Calu3 (cell line): ENCODE measurements at regions not wholly inside any gene's neighbourhood (a gene's known extent, or its start where the extent isn't known, plus 50 kb on each side); places are given as distances from the start of the nearest gene placed in this dataset.

Experiments
- BruUV-seq: library from RNA; stranded (reverse); fragments of 400-500 nt; replicated peaks from 2 replicates; lab custom pipeline; 2021; lab: Mats Ljungman, UMichigan
- CTCF ChIA-PET: fragments of 300-600 bp; sonication (Branson Sonifier 250); formaldehyde crosslinking; loops from one replicate; lab custom pipeline; 2022; ENCODE audit warnings: antibody characterized with exemption; lab: Charles Lee
- DNase-seq: peaks from one replicate; pipeline ENCODE4 v3.0.0; 2022
- H3K27ac Mint-ChIP-seq: one replicate; pipeline ENCODE4 v1.8.0; 2022; ENCODE audit warnings: mixed read lengths; ENCODE audit not compliant: unreplicated experiment
- H3K27me3 Mint-ChIP-seq: one replicate; pipeline ENCODE4 v1.8.0; 2022; ENCODE audit warnings: mixed read lengths; ENCODE audit not compliant: unreplicated experiment
- H3K36me3 Mint-ChIP-seq: one replicate; pipeline ENCODE4 v1.8.0; 2022; ENCODE audit warnings: mild to moderate bottlenecking, moderate library complexity, mixed read lengths; ENCODE audit not compliant: insufficient read depth, unreplicated experiment
- H3K4me1 Mint-ChIP-seq: one replicate; pipeline ENCODE4 v1.8.0; 2022; ENCODE audit warnings: mild to moderate bottlenecking, low read depth, mixed read lengths; ENCODE audit not compliant: unreplicated experiment
- H3K4me3 Mint-ChIP-seq: one replicate; pipeline ENCODE4 v1.8.0; 2022; ENCODE audit warnings: mild to moderate bottlenecking, low read depth, moderate library complexity, mixed read lengths; ENCODE audit not compliant: unreplicated experiment
- H3K9me3 Mint-ChIP-seq: one replicate; pipeline ENCODE4 v1.8.0; 2022; ENCODE audit warnings: low read depth, mixed read lengths; ENCODE audit not compliant: unreplicated experiment
- intact Hi-C: fragments of 100-400 bp; cut with micrococcal nuclease; formaldehyde crosslinking; loops from one replicate; pipeline ENCODE4 v1.10.0; 2022; ENCODE audit not compliant: unreplicated experiment
- TF ChIP-seq, protein P1 (sequence below): fragments of 200-600 bp; IDR thresholded peaks from one replicate; pipeline ENCODE4 v1.8.0; 2022; ENCODE audit warnings: antibody characterized with exemption; ENCODE audit not compliant: unreplicated experiment

DNA sequence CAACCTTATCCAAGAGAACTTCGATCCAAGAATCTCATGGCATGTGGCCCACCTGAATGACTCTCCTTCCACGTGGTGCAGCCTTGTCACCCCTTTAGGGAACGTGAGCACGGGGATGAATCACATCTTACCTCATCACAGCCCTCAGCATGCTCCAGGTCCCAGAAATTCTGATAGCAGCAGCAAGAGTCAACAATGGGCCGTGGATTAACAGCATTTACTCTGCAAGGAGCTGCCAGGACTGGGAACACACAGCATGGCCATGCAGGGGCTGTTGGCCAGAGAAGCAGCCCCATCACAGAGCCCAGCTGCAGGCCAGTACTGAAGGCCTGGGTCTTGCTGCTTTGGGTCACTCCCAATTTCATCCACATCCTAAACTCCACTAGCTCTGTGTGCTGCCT is 150.4 kb downstream of the C5orf15 start:
- BruUV-seq, result no TSS peak
- H3K9me3 Mint-ChIP-seq, result no peaks in the 10 kb centered on the region
- CTCF ChIA-PET, result no interaction called here
- no peak overlapping the region for H3K4me3 Mint-ChIP-seq
- peaks cover 8% of the 10 kb centered on the region for H3K4me1 Mint-ChIP-seq
- DNase-seq, result no peak
- no peaks in the 10 kb centered on the region for H3K36me3 Mint-ChIP-seq
- no peak overlapping the region for H3K27ac Mint-ChIP-seq
- TF ChIP-seq, protein P1, sequence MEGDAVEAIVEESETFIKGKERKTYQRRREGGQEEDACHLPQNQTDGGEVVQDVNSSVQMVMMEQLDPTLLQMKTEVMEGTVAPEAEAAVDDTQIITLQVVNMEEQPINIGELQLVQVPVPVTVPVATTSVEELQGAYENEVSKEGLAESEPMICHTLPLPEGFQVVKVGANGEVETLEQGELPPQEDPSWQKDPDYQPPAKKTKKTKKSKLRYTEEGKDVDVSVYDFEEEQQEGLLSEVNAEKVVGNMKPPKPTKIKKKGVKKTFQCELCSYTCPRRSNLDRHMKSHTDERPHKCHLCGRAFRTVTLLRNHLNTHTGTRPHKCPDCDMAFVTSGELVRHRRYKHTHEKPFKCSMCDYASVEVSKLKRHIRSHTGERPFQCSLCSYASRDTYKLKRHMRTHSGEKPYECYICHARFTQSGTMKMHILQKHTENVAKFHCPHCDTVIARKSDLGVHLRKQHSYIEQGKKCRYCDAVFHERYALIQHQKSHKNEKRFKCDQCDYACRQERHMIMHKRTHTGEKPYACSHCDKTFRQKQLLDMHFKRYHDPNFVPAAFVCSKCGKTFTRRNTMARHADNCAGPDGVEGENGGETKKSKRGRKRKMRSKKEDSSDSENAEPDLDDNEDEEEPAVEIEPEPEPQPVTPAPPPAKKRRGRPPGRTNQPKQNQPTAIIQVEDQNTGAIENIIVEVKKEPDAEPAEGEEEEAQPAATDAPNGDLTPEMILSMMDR, result no peak
- intact Hi-C loops, result no loop called here
- H3K27me3 Mint-ChIP-seq, result peaks cover 100% of the 10 kb centered on the region

DNA sequence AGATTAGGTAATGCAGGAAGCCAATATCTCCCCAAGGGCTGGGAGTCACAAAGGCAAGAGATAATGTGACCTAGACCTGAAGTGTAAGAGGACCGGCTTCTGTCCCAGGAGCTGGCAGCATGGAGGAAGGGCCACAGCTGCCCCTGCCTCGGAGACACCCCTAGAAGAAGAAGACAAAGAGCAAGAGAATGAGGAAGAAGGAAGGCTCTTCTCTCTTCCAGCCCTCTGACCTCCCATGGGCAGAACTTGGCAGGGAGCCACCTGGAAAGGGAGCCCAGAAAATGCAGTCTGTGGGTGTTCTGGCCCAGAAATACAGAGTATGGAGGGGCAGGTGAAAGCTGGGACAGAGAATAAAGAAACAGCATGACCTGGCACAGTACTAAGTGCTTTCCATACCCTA is 151.0 kb downstream of the C5orf15 start:
- no peak overlapping the region for H3K27ac Mint-ChIP-seq
- TF ChIP-seq, protein P1, result no peak
- CTCF ChIA-PET, result no interaction called here
- H3K4me3 Mint-ChIP-seq, result no peak overlapping the region
- no peaks in the 10 kb centered on the region for H3K9me3 Mint-ChIP-seq
- H3K4me1 Mint-ChIP-seq, result peaks cover 8% of the 10 kb centered on the region
- peaks cover 100% of the 10 kb centered on the region for H3K27me3 Mint-ChIP-seq
- no peaks in the 10 kb centered on the region for H3K36me3 Mint-ChIP-seq
- BruUV-seq, result no TSS peak
- intact Hi-C loops, result no loop called here
- DNase-seq, result no peak

DNA sequence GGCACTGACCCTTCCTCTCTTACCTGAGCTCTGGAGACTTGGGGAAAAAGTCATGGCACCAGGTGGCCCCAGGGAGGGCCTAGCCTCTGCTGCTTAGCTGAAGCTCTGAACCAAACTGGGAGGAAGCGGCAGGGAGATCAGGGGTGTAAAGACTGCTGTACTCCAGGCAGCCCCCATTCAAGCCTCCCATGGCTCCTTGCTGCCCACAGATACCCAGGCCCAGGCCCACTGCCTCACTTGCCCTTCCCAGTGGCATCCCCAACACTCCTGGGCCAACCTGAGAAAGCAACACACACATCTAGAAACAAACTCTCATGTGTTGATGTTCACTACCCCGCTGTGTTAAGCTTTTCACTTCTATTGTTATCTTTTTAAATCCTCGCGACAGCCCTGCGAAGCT is 151.6 kb downstream of the C5orf15 start:
- Mint-ChIP-seq H3K9me3 (no peaks in the 10 kb centered on the region), H3K4me3 (no peak overlapping the region), H3K27me3 (peaks cover 100% of the 10 kb centered on the region), H3K27ac (no peak overlapping the region), H3K4me1 (peaks cover 8% of the 10 kb centered on the region), H3K36me3 (no peaks in the 10 kb centered on the region)
- intact Hi-C loops, result no loop called here
- BruUV-seq, result no TSS peak
- no peak for DNase-seq
- TF ChIP-seq, protein P1, result no peak
- CTCF ChIA-PET, result no interaction called here

DNA sequence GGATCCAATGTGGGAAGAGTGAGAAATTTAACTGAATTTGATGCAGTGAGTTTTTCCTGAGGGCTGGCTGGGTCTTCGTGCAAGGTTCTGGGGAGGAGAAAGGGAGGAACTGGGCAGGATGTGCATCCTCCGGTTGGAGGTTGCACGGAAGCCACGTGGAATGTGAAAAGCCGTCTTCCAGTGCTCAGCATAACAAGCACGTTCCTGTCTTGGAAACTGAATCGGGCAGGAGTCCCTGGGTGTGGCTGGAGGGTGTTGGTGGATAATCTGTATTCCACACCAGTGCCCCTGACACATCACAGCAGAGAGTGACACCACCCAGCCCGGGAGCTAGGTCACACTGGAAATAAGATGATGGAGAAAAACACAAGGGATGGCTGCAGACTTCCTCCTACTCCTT is 154.3 kb downstream of the C5orf15 start:
- peaks cover 98% of the 10 kb centered on the region for H3K27me3 Mint-ChIP-seq
- TF ChIP-seq, protein P1, result no peak
- BruUV-seq, result no TSS peak
- no peaks in the 10 kb centered on the region for H3K9me3 Mint-ChIP-seq
- no peak overlapping the region for H3K27ac Mint-ChIP-seq
- H3K4me1 Mint-ChIP-seq, result no peaks in the 10 kb centered on the region
- H3K4me3 Mint-ChIP-seq, result no peak overlapping the region
- CTCF ChIA-PET, result no interaction called here
- DNase-seq, result no peak
- no peaks in the 10 kb centered on the region for H3K36me3 Mint-ChIP-seq
- intact Hi-C loops, result no loop called here

DNA sequence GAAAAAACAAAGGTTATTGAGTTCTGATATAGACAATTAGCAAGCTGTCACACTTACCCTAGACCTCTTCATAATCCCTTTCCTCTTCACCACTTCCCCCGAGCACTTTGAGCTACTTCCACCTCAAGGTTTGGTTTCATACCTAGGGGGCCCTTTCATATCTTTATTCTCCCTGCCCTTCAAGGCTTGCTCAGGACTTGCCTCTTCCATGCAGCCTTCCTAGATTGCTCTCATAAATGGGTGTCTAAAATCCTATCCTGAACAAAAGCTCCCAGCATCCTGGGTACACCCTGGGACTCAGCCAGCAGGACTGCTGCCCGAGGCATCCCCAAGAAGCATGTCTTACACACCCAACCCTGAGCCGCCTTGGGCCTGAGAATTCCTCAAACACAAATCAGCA is 157.3 kb downstream of the C5orf15 start:
- no peak for DNase-seq
- intact Hi-C loops, result no loop called here
- no peak overlapping the region for H3K4me3 Mint-ChIP-seq
- CTCF ChIA-PET, result no interaction called here
- H3K9me3 Mint-ChIP-seq, result no peaks in the 10 kb centered on the region
- H3K27ac Mint-ChIP-seq, result no peak overlapping the region
- no TSS peak for BruUV-seq
- no peaks in the 10 kb centered on the region for H3K4me1 Mint-ChIP-seq
- TF ChIP-seq, protein P1, result no peak
- H3K36me3 Mint-ChIP-seq, result no peaks in the 10 kb centered on the region
- peaks cover 94% of the 10 kb centered on the region for H3K27me3 Mint-ChIP-seq
